Middle frontal gyrus (tissue), 1 donor: ENCODE measurements at regions not wholly inside any gene's neighbourhood (a gene's known extent, or its start where the extent isn't known, plus 50 kb on each side); places are given as distances from the start of the nearest gene placed in this dataset.

Source experiments
- DNase-seq: peaks from one replicate; pipeline ENCODE4 v3.0.0-alpha.2; 2015; ENCODE audit warnings: low spot score; ENCODE audit errors: extremely low spot score

- DNase-seq: no peak
Observed at GRCh38 chr3:152957491-152957890, 122.6 kb downstream of the P2RY1 start.

GRCh38 chr3:152959307-152959706 is 124.4 kb downstream of the P2RY1 start:
- no peak for DNase-seq

DNA sequence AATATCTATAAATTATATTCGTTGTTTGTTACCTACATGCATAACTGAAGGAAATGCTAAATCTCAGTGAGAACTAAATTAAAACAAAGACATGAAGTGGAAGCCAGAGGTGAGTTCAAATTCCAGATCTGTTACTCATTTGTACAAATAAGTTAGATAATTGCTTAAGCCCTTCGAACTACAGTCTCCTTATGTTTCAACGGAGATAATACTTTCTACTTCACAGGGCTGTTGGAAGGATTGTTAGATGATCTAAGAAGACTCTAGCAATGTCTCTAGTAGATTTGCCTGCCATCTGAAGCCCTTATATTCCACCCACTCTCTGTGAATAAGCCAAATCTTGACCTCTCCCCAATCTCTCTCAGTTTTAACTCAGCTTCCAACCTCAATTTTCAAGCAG is 125.8 kb downstream of the P2RY1 start:
- DNase-seq: no peak

DNA sequence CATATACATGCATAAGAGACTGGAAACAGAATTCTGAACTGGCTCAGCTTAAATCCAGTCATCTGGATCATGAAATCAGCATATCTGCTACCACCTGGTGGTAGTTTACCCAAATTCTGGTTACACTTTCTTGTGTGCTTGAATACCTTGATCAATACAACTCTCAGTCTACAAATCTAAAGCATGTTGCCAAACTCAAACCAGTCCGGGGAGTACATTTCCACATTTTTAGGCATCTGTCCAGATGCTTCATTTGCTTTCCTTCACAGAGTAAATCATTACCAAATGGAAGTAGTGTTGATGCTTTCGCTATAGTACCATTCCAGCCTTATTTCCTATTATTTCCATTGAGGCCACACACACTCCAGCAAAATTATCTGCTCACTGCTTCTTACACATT is 126.4 kb downstream of the P2RY1 start:
- no peak for DNase-seq

DNA sequence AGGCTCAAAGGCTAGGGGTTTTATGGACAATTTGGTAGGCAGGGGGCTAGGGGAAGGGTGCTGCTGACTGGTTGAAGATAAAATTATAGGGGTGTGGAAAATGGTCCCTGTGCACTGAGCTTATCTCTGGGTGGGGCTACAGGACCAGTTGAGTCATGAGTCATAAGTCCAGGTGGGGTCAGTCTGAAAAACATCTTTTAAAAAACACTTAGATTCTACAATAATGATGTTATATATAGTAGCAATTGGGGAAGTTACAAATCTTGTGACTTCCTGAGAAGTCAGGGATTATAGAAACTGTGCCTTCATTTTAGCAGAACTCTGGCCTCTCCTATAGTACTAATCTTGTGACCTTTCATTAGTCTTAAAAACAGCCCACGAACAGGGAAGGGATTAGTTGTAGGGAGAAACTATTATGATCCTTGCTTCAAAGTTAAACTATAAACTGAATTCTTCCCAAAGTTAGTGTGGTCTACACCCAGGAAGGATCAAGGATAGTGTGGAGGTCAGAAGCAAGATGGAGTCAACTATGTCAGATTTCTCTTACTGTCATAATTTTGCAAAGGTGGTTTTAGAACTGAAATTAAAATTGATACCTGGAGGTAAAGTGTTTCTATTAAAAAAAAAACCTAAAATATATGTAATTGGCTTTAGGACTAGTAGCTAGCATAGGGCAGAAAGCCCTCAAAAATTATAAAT is 130.1 kb downstream of the P2RY1 start:
- no peak for DNase-seq

DNA sequence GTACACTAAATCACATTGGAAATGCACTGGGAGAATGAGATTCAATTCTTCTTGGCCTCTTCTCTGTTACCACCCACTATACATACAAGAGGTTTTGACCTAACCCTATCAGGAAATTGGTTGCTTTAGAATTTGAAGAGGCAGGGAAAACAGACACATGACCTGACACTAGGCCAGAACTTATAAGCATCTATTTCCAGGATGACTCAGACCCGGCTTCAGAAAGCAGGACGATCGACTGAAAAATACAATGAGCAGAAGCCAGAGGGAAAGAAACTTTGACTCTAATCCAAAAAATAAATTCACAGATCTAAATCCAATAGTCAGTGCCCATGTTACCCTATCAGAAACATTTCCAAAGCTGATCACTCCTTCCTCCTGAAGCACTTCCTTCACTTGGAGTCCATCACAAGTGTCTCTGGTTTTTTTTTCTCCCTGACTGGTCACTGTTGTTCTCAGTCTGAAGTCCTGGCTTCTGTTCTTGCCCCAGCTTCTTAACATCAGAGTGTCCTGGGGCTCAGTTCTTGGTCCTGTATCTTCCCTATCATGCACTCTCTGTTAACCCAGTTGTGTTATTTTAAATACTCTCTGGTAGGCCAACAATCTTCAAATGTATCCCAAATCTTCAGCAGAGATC is 133.6 kb downstream of the P2RY1 start:
- DNase-seq: no peak

DNA sequence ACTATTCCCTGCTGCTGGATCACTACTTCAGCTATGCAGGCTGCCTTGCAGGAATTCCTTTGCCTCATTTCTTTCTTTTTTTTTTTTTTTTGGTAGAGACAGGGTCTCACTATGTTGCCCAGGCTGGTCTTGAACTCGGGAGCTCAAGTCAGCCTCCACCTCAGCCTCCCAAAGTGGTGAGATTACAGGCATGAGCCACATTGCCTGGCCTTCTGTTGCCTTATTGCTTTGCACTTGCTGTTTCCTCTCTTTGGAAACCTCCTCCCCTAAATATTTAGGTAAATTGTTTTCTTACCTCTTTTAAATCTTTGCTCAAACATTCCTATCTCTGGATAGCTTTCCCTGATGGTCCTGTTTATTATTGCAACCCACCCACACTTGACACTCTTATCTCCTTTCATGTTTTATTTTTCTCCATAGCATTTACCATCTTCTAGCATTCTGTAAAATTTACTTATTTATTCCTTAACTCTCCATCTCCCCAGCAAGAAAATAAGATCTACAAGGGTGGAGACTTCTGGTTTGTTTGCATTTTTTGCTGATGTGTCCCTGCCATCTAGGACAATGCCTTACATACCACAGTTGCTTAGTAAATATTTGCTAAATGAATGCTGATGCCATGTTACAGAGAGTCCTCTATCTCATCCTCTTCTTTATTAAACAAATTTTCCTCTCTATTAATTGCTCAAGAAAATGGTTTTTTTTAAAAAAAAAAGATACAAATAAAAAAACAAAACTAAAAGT is 134.8 kb downstream of the P2RY1 start:
- no peak for DNase-seq

DNA sequence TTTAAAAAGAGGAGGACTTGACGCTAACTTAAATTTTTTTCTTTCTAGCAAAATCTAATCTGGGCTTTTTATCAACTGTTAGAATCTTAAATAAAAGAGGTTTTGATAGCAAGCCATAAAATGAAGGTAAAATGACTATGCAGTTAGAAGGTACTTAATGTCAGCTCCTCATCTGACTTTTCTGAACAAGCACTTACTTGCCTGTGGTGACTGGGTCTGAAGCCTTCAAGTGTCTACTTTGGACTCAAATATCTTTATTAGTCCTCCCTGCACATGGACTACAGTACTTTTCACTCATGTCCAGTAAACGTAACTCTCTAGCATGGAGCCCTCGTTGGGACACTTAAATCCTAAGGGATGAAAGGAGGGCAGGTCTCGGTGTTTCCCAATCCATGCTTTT is 135.9 kb downstream of the P2RY1 start:
- no peak for DNase-seq

- DNase-seq: no peak
Observed at GRCh38 chr3:152971880-152972279, 136.9 kb downstream of the P2RY1 start.

DNA sequence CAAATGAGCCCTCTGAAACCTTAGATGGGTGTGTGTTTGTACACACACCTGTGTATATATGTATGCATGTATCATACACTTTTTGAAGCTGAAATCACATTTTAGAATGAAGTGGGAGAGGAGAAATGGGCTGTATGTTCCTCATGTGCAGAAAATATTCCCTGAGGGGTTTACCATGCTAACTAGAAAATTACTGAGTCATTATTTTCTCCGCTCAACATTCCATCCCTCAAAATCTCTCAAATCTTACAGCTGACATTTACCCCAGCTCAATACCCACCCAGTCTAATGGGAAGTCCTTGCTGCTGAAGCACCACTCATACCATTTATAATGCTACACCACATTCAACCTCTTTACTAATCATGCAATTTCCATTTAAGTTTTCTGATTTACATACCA is 138.6 kb downstream of the P2RY1 start:
- DNase-seq: no peak

DNA sequence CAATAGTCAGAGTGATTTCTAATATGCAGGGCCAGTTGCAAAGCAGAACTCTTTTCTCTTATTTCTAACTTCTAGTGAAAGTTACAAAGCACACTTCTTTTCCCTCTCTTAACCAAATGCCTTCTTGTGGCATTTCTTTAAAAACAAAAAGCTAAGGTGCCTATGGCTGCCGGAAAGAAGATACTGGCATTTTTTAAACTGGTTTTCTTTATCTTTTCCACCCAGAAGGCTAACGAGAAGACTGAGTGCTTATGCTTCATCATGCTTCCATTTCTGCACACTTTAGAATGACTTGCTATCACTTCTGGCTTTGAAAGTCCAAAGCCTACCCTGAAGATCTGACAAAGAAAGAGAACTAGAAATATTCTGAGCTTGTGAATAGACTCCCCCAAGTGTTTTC is 141.3 kb downstream of the P2RY1 start:
- no peak for DNase-seq

- no peak for DNase-seq
Observed at GRCh38 chr3:152977366-152977765, 142.4 kb downstream of the P2RY1 start.

GRCh38 chr3:152978152-152978551 is 143.2 kb downstream of the P2RY1 start:
- DNase-seq: no peak

DNA sequence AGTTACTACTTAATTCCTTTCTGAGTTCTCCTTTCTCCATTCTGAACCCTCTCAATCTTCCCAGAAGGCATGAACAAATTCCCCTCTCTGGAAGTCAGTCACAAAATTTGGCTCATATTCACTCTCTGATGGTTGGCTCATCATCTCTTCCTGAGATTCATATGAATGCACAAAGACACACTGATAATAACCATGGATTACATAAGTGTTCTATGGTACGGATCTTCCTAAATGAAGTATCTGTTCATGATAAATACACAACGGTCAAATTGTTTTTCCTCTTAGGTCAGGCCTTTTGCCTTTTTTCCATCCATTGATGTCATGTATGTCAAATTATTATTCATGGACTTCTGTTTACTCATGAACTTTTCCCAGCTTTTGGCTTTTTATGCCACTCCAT is 162.6 kb downstream of the P2RY1 start:
- DNase-seq: no peak

- no peak for DNase-seq
Observed at GRCh38 chr3:152998591-152998990, 163.4 kb upstream of the RAP2B start.

DNA sequence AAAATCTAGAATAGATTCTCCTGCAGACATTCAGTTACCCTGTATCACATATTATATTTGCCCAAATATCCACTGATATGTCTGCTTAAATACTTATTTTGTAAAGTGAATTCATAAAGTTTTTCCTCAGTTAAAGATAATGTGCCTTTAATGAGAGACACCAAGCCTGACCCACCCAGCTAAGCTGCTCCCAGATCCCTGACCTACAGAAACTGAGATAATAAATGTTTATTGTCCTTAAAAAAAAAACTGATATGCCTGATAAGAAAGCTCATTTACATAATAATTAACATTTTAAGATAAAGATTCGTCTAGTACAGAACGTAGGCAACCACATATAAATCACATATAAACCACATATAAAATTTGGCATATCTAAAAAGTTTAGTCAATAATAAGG is 161.7 kb upstream of the RAP2B start:
- DNase-seq: no peak

GRCh38 chr3:153001210-153002078 is 160.6 kb upstream of the RAP2B start:
- DNase-seq: no peak

DNA sequence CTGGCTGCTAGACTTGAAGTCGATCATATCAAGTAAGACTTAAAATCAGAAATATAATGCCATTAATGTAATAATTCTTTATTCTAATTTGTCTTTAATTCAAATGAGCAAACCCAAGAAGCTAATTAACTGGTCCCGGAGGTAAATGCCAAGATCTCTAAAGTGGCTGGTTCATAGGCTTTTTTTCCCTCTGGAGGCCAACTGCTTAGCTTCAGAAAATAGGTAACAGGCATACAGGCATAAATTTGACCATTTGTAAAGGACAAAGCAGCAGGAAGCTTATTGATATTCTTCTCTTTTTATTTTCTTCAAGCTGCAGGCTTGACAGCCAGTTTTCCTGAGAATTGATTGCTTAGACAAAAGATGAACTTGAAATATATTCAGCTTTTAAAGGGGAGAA is 158.6 kb upstream of the RAP2B start:
- no peak for DNase-seq

DNA sequence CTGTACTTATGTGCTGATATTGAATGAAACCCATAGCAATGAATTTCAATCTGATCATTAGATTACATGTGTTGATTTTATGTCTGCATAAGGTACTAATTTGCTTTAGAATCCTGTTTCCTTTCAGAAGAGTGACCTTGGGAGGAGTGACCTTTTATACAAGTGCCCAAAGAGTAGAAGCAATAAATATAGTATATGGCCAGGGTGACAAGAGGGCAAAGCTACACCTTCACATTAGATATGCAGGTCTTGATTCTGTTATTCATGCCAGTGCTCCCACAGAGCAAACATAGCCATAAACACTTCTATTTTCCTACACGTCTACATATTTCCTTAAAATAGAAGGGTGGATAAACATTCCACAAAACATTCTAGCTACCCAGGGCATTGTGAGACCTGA is 158.2 kb upstream of the RAP2B start:
- DNase-seq: no peak

DNA sequence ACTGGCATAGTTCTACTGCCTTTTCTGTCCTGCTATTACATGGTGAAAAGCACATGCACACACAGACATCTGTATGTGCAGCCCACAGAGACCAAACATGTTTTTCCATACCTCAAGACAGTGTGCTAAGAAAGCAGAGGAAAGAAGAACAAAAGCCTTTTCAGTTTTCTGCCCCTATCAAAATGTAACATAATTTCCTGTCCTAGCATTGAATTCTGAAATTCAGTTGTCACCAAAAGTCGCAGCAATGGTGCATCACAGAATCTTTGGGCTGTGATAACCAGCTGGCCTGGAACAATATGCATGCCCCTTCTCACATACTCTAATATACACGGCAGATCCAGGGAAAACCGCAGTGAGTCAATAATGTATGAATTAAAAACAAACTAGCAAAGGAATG is 153.8 kb upstream of the RAP2B start:
- DNase-seq: no peak

DNA sequence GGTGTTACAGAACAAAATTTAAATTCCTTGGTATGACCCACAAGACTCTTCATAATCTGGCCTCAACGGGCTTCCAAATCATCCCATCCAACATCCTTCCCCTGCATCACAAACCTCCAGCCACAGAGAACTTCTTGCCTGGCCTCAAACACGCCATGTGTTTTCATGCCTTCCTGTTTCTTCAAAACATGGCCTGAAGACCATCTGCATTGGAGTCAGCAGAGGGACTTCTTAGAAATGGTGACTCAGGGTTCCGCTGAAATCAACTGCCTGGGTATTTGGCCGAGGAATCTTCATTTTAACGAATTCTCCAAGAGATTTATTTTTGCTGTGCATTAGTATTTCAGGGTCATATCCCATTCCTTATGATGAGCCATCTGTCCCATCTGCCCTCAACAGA is 138.1 kb upstream of the RAP2B start:
- DNase-seq: no peak

DNA sequence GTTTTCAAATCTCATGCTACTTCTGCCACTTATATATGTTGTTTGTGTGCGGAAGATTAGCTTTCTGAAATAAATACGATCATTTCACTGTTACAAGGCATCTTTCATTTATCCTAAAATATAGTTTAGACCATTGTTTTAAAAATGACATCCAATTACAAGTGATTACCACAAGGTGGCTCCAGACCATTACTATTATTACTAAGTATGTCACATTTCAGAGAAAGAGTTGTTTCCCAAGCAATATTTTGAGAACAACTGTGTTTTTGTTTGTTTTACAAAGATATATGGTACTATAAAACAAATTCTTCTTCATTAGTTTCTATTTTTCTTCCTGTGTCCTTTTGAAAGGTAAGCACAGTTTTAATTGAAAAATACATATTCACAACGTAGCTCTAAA is 136.0 kb upstream of the RAP2B start:
- peak; percentile 31 for DNase-seq
